ENCODE measurements at regions not wholly inside any gene's neighbourhood (a gene's known extent, or its start where the extent isn't known, plus 50 kb on each side); places are given as distances from the start of the nearest gene placed in this dataset.

DNA sequence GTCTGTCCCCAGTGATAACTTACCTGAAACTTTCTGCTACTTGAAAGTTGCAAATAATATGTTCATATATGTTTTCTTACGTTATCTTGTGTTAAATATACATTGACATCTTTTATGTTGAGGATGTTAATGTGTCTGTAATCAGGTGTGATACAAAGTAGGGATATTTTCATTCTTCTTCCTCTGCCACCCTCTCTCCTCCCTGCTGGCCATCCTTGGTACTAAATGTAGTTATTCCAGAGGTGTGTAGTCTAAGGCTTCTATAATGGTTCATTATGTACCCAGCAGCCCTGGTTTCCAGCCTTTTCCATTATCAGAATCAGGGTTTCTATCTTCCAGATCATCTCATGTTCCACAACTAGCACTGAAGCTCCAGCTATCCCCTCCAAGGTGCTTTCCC lies 606.7 kb upstream of the KLHL1 start:
- H3K27me3 ChIP-seq, result no peaks in the 10 kb centered on the region
- DNase-seq (no peak), ATAC-seq (no peak), FAIRE-seq (no peak)
- no peak overlapping the region for H3K4me3 ChIP-seq
- no peak overlapping the region for H3K27ac ChIP-seq
- H3K9me3 ChIP-seq, result no peaks in the 10 kb centered on the region
- 41 to 64% methylated on average over 1 of the region's 1 CpG for WGBS, 2 donors
- H3K4me1 ChIP-seq, result no peaks in the 10 kb centered on the region
- TF ChIP-seq, protein P1, sequence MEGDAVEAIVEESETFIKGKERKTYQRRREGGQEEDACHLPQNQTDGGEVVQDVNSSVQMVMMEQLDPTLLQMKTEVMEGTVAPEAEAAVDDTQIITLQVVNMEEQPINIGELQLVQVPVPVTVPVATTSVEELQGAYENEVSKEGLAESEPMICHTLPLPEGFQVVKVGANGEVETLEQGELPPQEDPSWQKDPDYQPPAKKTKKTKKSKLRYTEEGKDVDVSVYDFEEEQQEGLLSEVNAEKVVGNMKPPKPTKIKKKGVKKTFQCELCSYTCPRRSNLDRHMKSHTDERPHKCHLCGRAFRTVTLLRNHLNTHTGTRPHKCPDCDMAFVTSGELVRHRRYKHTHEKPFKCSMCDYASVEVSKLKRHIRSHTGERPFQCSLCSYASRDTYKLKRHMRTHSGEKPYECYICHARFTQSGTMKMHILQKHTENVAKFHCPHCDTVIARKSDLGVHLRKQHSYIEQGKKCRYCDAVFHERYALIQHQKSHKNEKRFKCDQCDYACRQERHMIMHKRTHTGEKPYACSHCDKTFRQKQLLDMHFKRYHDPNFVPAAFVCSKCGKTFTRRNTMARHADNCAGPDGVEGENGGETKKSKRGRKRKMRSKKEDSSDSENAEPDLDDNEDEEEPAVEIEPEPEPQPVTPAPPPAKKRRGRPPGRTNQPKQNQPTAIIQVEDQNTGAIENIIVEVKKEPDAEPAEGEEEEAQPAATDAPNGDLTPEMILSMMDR (IDR thresholded peaks at IDR 0.05), result no peak
- H3K36me3 ChIP-seq, result no peaks in the 10 kb centered on the region
- intact Hi-C loops (cut with DNase I), result no loop called here

DNA sequence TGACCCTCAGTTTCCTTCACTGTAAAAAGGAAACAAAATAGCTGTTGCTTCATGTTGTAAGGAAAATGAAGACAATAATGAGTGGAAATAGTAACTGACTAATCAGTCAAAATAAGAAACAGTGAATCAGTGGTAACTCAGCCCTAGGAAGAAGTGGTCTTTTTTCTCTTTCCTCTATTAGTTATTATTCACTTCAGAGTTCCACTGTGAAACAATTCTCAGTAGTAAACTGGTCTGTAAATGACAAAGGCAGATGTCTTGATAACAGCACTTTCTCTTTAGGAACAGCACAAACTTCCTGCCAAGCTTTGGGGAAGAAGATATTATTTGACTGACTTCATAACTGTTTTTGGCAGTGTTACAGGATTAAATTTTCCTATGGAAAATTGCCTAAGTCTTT lies 600.5 kb upstream of the KLHL1 start:
- Histone ChIP-seq H3K27ac (no peak overlapping the region), H3K9me3 (no peaks in the 10 kb centered on the region), H3K4me3 (no peak overlapping the region), H3K4me1 (no peaks in the 10 kb centered on the region), H3K36me3 (no peaks in the 10 kb centered on the region), H3K27me3 (no peaks in the 10 kb centered on the region)
- TF ChIP-seq, protein P1 (IDR thresholded peaks at IDR 0.05), result no peak
- ATAC-seq (no peak), DNase-seq (no peak), FAIRE-seq (no peak)
- intact Hi-C loops (cut with DNase I), result no loop called here

GRCh38 chr13:70703755-70704154 lies 595.5 kb upstream of the KLHL1 start:
- Histone ChIP-seq H3K4me3 (no peak overlapping the region), H3K27ac (no peak overlapping the region), H3K27me3 (no peaks in the 10 kb centered on the region), H3K4me1 (no peaks in the 10 kb centered on the region), H3K36me3 (no peaks in the 10 kb centered on the region), H3K9me3 (no peaks in the 10 kb centered on the region)
- 50 to 67% methylated on average over 4 of the region's 4 CpGs for WGBS, 2 donors
- intact Hi-C loops (cut with DNase I), result no loop called here
- TF ChIP-seq, protein P1 (IDR thresholded peaks at IDR 0.05), result no peak
- DNase-seq (no peak), ATAC-seq (no peak), FAIRE-seq (no peak)

GRCh38 chr13:70694996-70695715 lies 586.9 kb upstream of the KLHL1 start:
- DNase-seq (no peak), FAIRE-seq (no peak), ATAC-seq (no peak)
- Histone ChIP-seq H3K4me1 (peaks cover 0 to 5% (median 0%) of the 10 kb centered on the region in 3 donors), H3K36me3 (no peaks in the 10 kb centered on the region), H3K9me3 (no peaks in the 10 kb centered on the region), H3K4me3 (no peak overlapping the region), H3K27me3 (no peaks in the 10 kb centered on the region), H3K27ac (no peak overlapping the region)
- intact Hi-C loops (cut with DNase I), result no loop called here
- 36 to 40% methylated on average over 3 of the region's 3 CpGs for WGBS, 2 donors
- TF ChIP-seq, protein P1 (IDR thresholded peaks at IDR 0.05), result no peak

DNA sequence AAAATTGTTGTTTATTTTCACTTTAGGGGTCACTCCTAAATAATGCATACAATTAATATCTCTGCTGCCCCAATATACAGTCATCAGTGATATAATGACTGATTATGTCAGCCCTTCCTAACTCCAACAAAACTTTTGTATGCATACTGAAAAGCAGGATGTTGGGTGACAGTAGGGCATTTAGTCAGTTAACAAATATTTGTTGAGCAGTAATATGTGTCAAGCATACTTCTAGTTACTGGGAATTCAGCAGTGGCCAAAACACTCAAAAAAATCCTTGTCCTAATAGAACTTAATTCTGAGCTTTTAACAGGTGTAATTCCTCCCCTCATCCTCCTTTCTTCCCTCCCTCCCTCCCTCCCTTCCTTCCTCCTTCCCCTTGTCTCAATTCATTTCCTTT lies 560.7 kb upstream of the KLHL1 start:
- ATAC-seq (no peak), DNase-seq (no peak), FAIRE-seq (no peak)
- Histone ChIP-seq H3K4me1 (no peaks in the 10 kb centered on the region), H3K27me3 (no peaks in the 10 kb centered on the region), H3K27ac (no peak overlapping the region), H3K36me3 (no peaks in the 10 kb centered on the region), H3K4me3 (no peak overlapping the region), H3K9me3 (no peaks in the 10 kb centered on the region)
- intact Hi-C loops (cut with DNase I), result no loop called here
- TF ChIP-seq, protein P1 (IDR thresholded peaks at IDR 0.05), result no peak
